Neural progenitor cell (in vitro differentiated cells): ENCODE measurements at regions not wholly inside any gene's neighbourhood (a gene's known extent, or its start where the extent isn't known, plus 50 kb on each side); places are given as distances from the start of the nearest gene placed in this dataset.

ENCODE experiments used
- DNase-seq: peaks from one replicate; pipeline ENCODE4 v3.0.0-alpha.2; 2016; ENCODE audit warnings: low spot score
- H2AFZ ChIP-seq: fragments of 200-600 bp; sonication (generic); replicated peaks from 2 replicates; pipeline ENCODE4 v1.6.1; 2016; ENCODE audit warnings: antibody characterized with exemption
- H3F3A ChIP-seq: fragments of 200-600 bp; sonication (generic); 2 replicates; pipeline ENCODE4 v1.6.1; 2016; ENCODE audit warnings: antibody characterized with exemption, low read depth
- H3K27ac ChIP-seq: fragments of 200-600 bp; sonication (generic); 2 replicates; pipeline ENCODE4 v1.5.1; 2016; ENCODE audit warnings: mild to moderate bottlenecking
- H3K27me3 ChIP-seq: fragments of 200-600 bp; sonication (generic); 2 replicates; pipeline ENCODE4 v1.6.1; 2016; ENCODE audit warnings: mild to moderate bottlenecking, moderate library complexity
- H3K36me3 ChIP-seq: fragments of 200-600 bp; sonication (generic); 2 replicates; pipeline ENCODE4 v1.5.1; 2016
- H3K4me1 ChIP-seq: fragments of 200-600 bp; sonication (generic); 2 replicates; pipeline ENCODE4 v1.6.1; 2016; ENCODE audit warnings: mixed run types
- H3K4me2 ChIP-seq: fragments of 200-600 bp; sonication (generic); 2 replicates; pipeline ENCODE4 v1.6.1; 2016
- H3K4me3 ChIP-seq: fragments of 200-600 bp; sonication (generic); 2 replicates; pipeline ENCODE4 v1.5.1; 2016
- H3K79me2 ChIP-seq: fragments of 200-600 bp; sonication (generic); 2 replicates; pipeline ENCODE4 v1.6.1; 2016; ENCODE audit warnings: low read depth
- H3K9ac ChIP-seq: fragments of 200-600 bp; sonication (generic); 2 replicates; pipeline ENCODE4 v1.6.1; 2016
- H3K9me3 ChIP-seq: fragments of 200-600 bp; sonication (generic); 2 replicates; pipeline ENCODE4 v1.5.1; 2016; ENCODE audit warnings: low read depth
- H4K20me1 ChIP-seq: fragments of 200-600 bp; sonication (generic); 2 replicates; pipeline ENCODE4 v1.6.1; 2016; ENCODE audit warnings: low read depth
- H3K27ac Mint-ChIP-seq: 3 replicates; pipeline ENCODE4 v1.8.0; 2021; ENCODE audit warnings: mixed read lengths
- H3K27me3 Mint-ChIP-seq: 2 replicates; pipeline ENCODE4 v1.8.0; 2022; ENCODE audit warnings: low read depth, mild to moderate bottlenecking, inconsistent platforms, moderate library complexity, mixed read lengths; ENCODE audit not compliant: insufficient read depth
- H3K36me3 Mint-ChIP-seq: 3 replicates; pipeline ENCODE4 v1.8.0; 2021; ENCODE audit warnings: mixed read lengths
- H3K4me1 Mint-ChIP-seq: 3 replicates; pipeline ENCODE4 v1.8.0; 2021; ENCODE audit warnings: mixed read lengths
- H3K4me3 Mint-ChIP-seq: 3 replicates; pipeline ENCODE4 v1.8.0; 2021; ENCODE audit warnings: mild to moderate bottlenecking, moderate library complexity, mixed read lengths
- H3K9me3 Mint-ChIP-seq: 3 replicates; pipeline ENCODE4 v1.8.0; 2020; ENCODE audit warnings: mixed read lengths
- CTCF ChIP-seq: fragments of 200-600 bp; sonication (generic); IDR thresholded peaks from 2 replicates; pipeline ENCODE4 v1.5.1; 2017; ENCODE audit warnings: antibody characterized with exemption, mild to moderate bottlenecking
- EZH2 ChIP-seq: fragments of 200-600 bp; sonication (generic); IDR thresholded peaks from 2 replicates; pipeline ENCODE4 v1.6.1; 2017; ENCODE audit warnings: antibody characterized with exemption, mild to moderate bottlenecking, moderate library complexity
- EZH2phosphoT487 ChIP-seq: fragments of 200-600 bp; sonication (generic); IDR thresholded peaks from 2 replicates; pipeline ENCODE4 v1.6.1; 2017; ENCODE audit warnings: antibody characterized with exemption

GRCh38 chr3:102142379-102143060 lies 292.3 kb upstream of the ZPLD1 start:
- Histone ChIP-seq H3K9ac (no peak overlapping the region), H3K27ac (no peak overlapping the region), H3K79me2 (no peaks in the 10 kb centered on the region), H3K4me1 (peaks cover 9% of the 10 kb centered on the region), H3F3A (no peaks in the 10 kb centered on the region), H3K36me3 (no peaks in the 10 kb centered on the region), H4K20me1 (no peaks in the 10 kb centered on the region), H3K9me3 (no peaks in the 10 kb centered on the region), H3K4me3 (no peak overlapping the region), H3K4me2 (no peak overlapping the region), H3K27me3 (no peaks in the 10 kb centered on the region), H2AFZ (peak overlapping the region; percentile 43)
- Mint-ChIP-seq H3K4me1 (peaks cover 21% of the 10 kb centered on the region), H3K27ac (no peak overlapping the region), H3K27me3 (no peaks in the 10 kb centered on the region), H3K36me3 (no peaks in the 10 kb centered on the region), H3K4me3 (no peak overlapping the region), H3K9me3 (peaks cover 2% of the 10 kb centered on the region)
- no peak for DNase-seq
- no peak for TF ChIP-seq EZH2phosphoT487
- no peak for TF ChIP-seq EZH2
- TF ChIP-seq CTCF, result no peak

- Histone ChIP-seq H3F3A (no peaks in the 10 kb centered on the region), H2AFZ (no peak overlapping the region), H3K27ac (no peak overlapping the region), H3K9me3 (no peaks in the 10 kb centered on the region), H3K79me2 (no peaks in the 10 kb centered on the region), H3K4me3 (no peak overlapping the region), H3K27me3 (no peaks in the 10 kb centered on the region), H3K4me2 (no peak overlapping the region), H3K36me3 (no peaks in the 10 kb centered on the region), H3K9ac (no peak overlapping the region), H3K4me1 (peaks cover 9% of the 10 kb centered on the region), H4K20me1 (no peaks in the 10 kb centered on the region)
- Mint-ChIP-seq H3K4me1 (peaks cover 21% of the 10 kb centered on the region), H3K36me3 (no peaks in the 10 kb centered on the region), H3K4me3 (no peak overlapping the region), H3K27ac (no peak overlapping the region), H3K27me3 (no peaks in the 10 kb centered on the region), H3K9me3 (peaks cover 2% of the 10 kb centered on the region)
- TF ChIP-seq EZH2phosphoT487 (no peak), EZH2 (no peak), CTCF (no peak)
- DNase-seq, result no peak
Observed at GRCh38 chr3:102143536-102143935, 291.3 kb upstream of the ZPLD1 start.

GRCh38 chr3:102144063-102144462 lies 290.8 kb upstream of the ZPLD1 start:
- Histone ChIP-seq H2AFZ (no peak overlapping the region), H3K27me3 (no peaks in the 10 kb centered on the region), H3K9ac (no peak overlapping the region), H3F3A (no peaks in the 10 kb centered on the region), H3K9me3 (no peaks in the 10 kb centered on the region), H3K27ac (no peak overlapping the region), H3K79me2 (no peaks in the 10 kb centered on the region), H3K4me1 (peaks cover 9% of the 10 kb centered on the region), H3K4me3 (no peak overlapping the region), H4K20me1 (no peaks in the 10 kb centered on the region), H3K36me3 (no peaks in the 10 kb centered on the region), H3K4me2 (no peak overlapping the region)
- Mint-ChIP-seq H3K36me3 (no peaks in the 10 kb centered on the region), H3K27ac (no peak overlapping the region), H3K4me1 (peaks cover 21% of the 10 kb centered on the region), H3K4me3 (no peak overlapping the region), H3K27me3 (no peaks in the 10 kb centered on the region), H3K9me3 (peaks cover 2% of the 10 kb centered on the region)
- TF ChIP-seq EZH2phosphoT487, result no peak
- TF ChIP-seq CTCF, result no peak
- TF ChIP-seq EZH2, result no peak
- DNase-seq, result no peak
